HCT116 (cell line): ENCODE measurements at regions not wholly inside any gene's neighbourhood (a gene's known extent, or its start where the extent isn't known, plus 50 kb on each side); places are given as distances from the start of the nearest gene placed in this dataset.

Experiments used
- ATAC-seq: fragments of 200-7000 bp; cut with Tn5 transposase; 2 replicates; pipeline ENCODE4 v1.9.1; 2020; ENCODE audit warnings: mild to moderate bottlenecking, moderate library complexity
- BruUV-seq: library from RNA; stranded (reverse); fragments of 400-500 nt; replicated peaks from 2 replicates; lab custom pipeline; 2021; lab: Mats Ljungman, UMichigan
- CTCF ChIA-PET: fragments of 300-600 bp; sonication (Branson Sonifier 250); formaldehyde crosslinking; loops from one replicate; lab custom pipeline; 2021; ENCODE audit warnings: antibody characterized with exemption; lab: Charles Lee
- POLR2A ChIA-PET: fragments of 300-600, 350-600 bp; sonication (Branson Sonifier 250); formaldehyde crosslinking; loops from one replicate; lab custom pipeline; 2021; ENCODE audit warnings: antibody characterized with exemption; lab: Charles Lee
- RAD21 ChIA-PET, 2 experiments: fragments of 300-600 bp; sonication (Branson Sonifier 250); formaldehyde crosslinking; loops; one replicate each; lab custom pipeline; 2023; ENCODE audit warnings: low total read pairs in 2 of 2; ENCODE audit not compliant: uncharacterized antibody in 2 of 2, unreplicated experiment in 2 of 2, low non-redundant PET in 1 of 2; lab: Charles Lee
- DNase-seq: peaks from one replicate; pipeline ENCODE4 v3.0.0-alpha.2; 2010; ENCODE audit warnings: low read depth, low spot score
- H2AFZ ChIP-seq: fragments of 200-600 bp; shearing (Covaris generic), sonication (generic); 2 replicates; pipeline ENCODE4 v1.6.1; 2017; ENCODE audit warnings: low read depth, mixed run types, mixed read lengths, antibody characterized with exemption, low read length; ENCODE audit not compliant: poor library complexity, severe bottlenecking
- H3K27ac ChIP-seq: 2 replicates; pipeline ENCODE4 v1.5.1; 2012; ENCODE audit warnings: low read depth, low read length
- H3K27me3 ChIP-seq: fragments of 200-600 bp; sonication (generic); 2 replicates; pipeline ENCODE4 v1.6.1; 2016; ENCODE audit warnings: mixed run types, low read length, mixed read lengths; ENCODE audit not compliant: insufficient read depth
- H3K36me3 ChIP-seq, 2 experiments: fragments of 200-500 bp in 1 of 2; fragments of 200-600 bp in 1 of 2; sonication (Bioruptor generic) in 1 of 2; sonication (generic) in 1 of 2; 2 replicates each; pipeline versions ENCODE4 v1.5.1 to v1.6.1; 2014 to 2016; ENCODE audit warnings: low read length in 2 of 2, inconsistent platforms in 1 of 2, mixed read lengths in 1 of 2, mixed run types in 1 of 2; ENCODE audit not compliant: insufficient read depth in 2 of 2, control insufficient read depth in 1 of 2
- H3K4me1 ChIP-seq, 2 experiments: fragments of 200-600 bp in 1 of 2; sonication (generic) in 1 of 2; 2 replicates each; pipeline versions ENCODE4 v1.5.1 to v1.6.1; 2012 to 2017; ENCODE audit warnings: low read length in 2 of 2, inconsistent platforms in 1 of 2, mild to moderate bottlenecking in 1 of 2, mixed read lengths in 1 of 2, mixed run types in 1 of 2, moderate library complexity in 1 of 2; ENCODE audit not compliant: insufficient read depth in 2 of 2, control insufficient read depth in 1 of 2
- H3K4me2 ChIP-seq: fragments of 200-600 bp; sonication (generic); 2 replicates; pipeline ENCODE4 v1.6.1; 2017; ENCODE audit warnings: mixed run types, low read length, mixed read lengths
- H3K4me3 ChIP-seq, 2 experiments: fragments of 200-600 bp in 1 of 2; sonication (generic) in 1 of 2; replicated peaks in 1 of 2; 2 replicates each; pipeline ENCODE4 v1.5.1; 2011 to 2016; ENCODE audit warnings: low read length in 2 of 2, control low read depth in 1 of 2, low read depth in 1 of 2, mild to moderate bottlenecking in 1 of 2, mixed read lengths in 1 of 2, mixed run types in 1 of 2
- H3K79me2 ChIP-seq: fragments of 200-600 bp; sonication (generic); 2 replicates; pipeline ENCODE4 v1.6.1; 2017; ENCODE audit warnings: mild to moderate bottlenecking, mixed run types, low read length, moderate library complexity, mixed read lengths; ENCODE audit not compliant: insufficient read depth
- H3K9ac ChIP-seq: fragments of 200-600 bp; sonication (generic); 2 replicates; pipeline ENCODE4 v1.6.1; 2016; ENCODE audit warnings: low read length, mixed read lengths
- H3K9me2 ChIP-seq: fragments of 200-600 bp; sonication (generic), shearing (Covaris generic); 2 replicates; pipeline ENCODE4 v1.6.1; 2017; ENCODE audit warnings: mixed run types, mild to moderate bottlenecking, moderate library complexity; ENCODE audit not compliant: insufficient read depth
- H3K9me3 ChIP-seq, 2 experiments: fragments of 200-500 bp in 1 of 2; fragments of 200-600 bp in 1 of 2; sonication (Bioruptor generic) in 1 of 2; sonication (generic) in 1 of 2; 2 replicates each; pipeline ENCODE4 v1.6.1; 2014 to 2017; ENCODE audit warnings: low read length in 2 of 2, mixed read lengths in 2 of 2, inconsistent platforms in 1 of 2, low read depth in 1 of 2, mild to moderate bottlenecking in 1 of 2, mixed run types in 1 of 2, moderate library complexity in 1 of 2; ENCODE audit not compliant: control insufficient read depth in 1 of 2, insufficient read depth in 1 of 2
- H4K20me1 ChIP-seq: fragments of 200-600 bp; sonication (generic), shearing (Covaris generic); 2 replicates; pipeline ENCODE4 v1.6.1; 2017; ENCODE audit warnings: mixed run types, mild to moderate bottlenecking, moderate library complexity; ENCODE audit not compliant: insufficient read depth
- CEBPB ChIP-seq: IDR thresholded peaks from 2 replicates; pipeline ENCODE4 v1.6.1; 2012; ENCODE audit warnings: low read depth
- EGR1 ChIP-seq: IDR thresholded peaks from 2 replicates; pipeline ENCODE4 v1.6.1; 2012; ENCODE audit warnings: low read depth
- EZH2phosphoT487 ChIP-seq: fragments of 200-600 bp; IDR thresholded peaks from 2 replicates; pipeline ENCODE4 v1.6.1; 2018; ENCODE audit warnings: antibody characterized with exemption, borderline replicate concordance
- JUND ChIP-seq: IDR thresholded peaks from 2 replicates; pipeline ENCODE4 v1.6.1; 2012
- POLR2AphosphoS5 ChIP-seq: IDR thresholded peaks from 2 replicates; pipeline ENCODE4 v1.6.1; 2011; ENCODE audit warnings: mild to moderate bottlenecking, low read depth, low read length, moderate library complexity
- REST ChIP-seq: IDR thresholded peaks from 2 replicates; pipeline ENCODE4 v1.6.1; 2012; ENCODE audit warnings: low read depth
- ZFX ChIP-seq: fragments of 450-650 bp; IDR thresholded peaks from 2 replicates; pipeline ENCODE4 v1.6.1; 2017
- ZNF274 ChIP-seq: fragments of 200-500 bp; sonication (Bioruptor generic); IDR thresholded peaks from 2 replicates; pipeline ENCODE4 v1.6.1; 2014; ENCODE audit warnings: mild to moderate bottlenecking, low read depth, low read length, inconsistent platforms
- intact Hi-C: fragments of 100-400 bp; cut with micrococcal nuclease; formaldehyde crosslinking; loops from 2 replicates; pipeline ENCODE4 v1.10.0; 2022
- TF ChIP-seq, protein P1 (sequence below), 3 experiments: fragments of 200-600 bp in 1 of 3; sonication (generic) in 1 of 3; IDR thresholded peaks in 2 of 3; conservative IDR thresholded peaks in 1 of 3; 2 replicates each; pipeline ENCODE4 v1.5.1; 2012 to 2017; ENCODE audit warnings: low read depth in 2 of 3, low read length in 2 of 3, antibody characterized with exemption in 1 of 3, borderline replicate concordance in 1 of 3, control low read depth in 1 of 3, mild to moderate bottlenecking in 1 of 3, mixed read lengths in 1 of 3, mixed run types in 1 of 3, moderate library complexity in 1 of 3; ENCODE audit not compliant: insufficient read depth in 1 of 3

- no peak for TF ChIP-seq ZFX
- TF ChIP-seq EGR1: no peak
- no peak for TF ChIP-seq CEBPB
- no peak for TF ChIP-seq EZH2phosphoT487
- no peak for TF ChIP-seq POLR2AphosphoS5
- TF ChIP-seq JUND: no peak
- TF ChIP-seq ZNF274: no peak
Measured at GRCh38 chr4:187711586-187711985, 284.0 kb upstream of the ZFP42 start (continued).

DNA sequence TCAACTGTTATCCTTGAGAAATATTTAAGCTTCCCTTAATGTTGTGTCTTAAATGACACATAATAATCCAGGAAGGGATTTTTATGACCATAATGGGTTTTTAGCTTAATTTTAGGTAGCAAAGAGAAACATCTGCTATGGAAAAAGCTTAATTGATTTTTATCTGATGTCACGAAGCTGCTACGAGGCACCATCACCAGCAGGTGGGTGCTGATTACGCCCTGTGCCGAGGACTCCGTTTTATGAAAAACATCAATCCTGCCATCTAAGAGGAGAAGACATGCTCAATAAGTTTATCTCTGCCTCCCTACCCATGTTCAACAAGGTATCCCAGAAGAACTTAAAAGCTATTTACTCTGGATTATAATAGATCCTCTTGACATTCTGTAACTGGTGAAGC is 280.6 kb upstream of the ZFP42 start:
- POLR2A ChIA-PET: no interaction called here
- no peaks in the 10 kb centered on the region for H3K27me3 ChIP-seq
- intact Hi-C loops: no loop called here
- TF ChIP-seq, protein P1, sequence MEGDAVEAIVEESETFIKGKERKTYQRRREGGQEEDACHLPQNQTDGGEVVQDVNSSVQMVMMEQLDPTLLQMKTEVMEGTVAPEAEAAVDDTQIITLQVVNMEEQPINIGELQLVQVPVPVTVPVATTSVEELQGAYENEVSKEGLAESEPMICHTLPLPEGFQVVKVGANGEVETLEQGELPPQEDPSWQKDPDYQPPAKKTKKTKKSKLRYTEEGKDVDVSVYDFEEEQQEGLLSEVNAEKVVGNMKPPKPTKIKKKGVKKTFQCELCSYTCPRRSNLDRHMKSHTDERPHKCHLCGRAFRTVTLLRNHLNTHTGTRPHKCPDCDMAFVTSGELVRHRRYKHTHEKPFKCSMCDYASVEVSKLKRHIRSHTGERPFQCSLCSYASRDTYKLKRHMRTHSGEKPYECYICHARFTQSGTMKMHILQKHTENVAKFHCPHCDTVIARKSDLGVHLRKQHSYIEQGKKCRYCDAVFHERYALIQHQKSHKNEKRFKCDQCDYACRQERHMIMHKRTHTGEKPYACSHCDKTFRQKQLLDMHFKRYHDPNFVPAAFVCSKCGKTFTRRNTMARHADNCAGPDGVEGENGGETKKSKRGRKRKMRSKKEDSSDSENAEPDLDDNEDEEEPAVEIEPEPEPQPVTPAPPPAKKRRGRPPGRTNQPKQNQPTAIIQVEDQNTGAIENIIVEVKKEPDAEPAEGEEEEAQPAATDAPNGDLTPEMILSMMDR (IDR thresholded peaks at IDR 0.05 in 2 of 3, conservative IDR thresholded peaks at IDR 0.05 in 1 of 3; ENCODE audit: borderline replicate concordance in 1 of 3, insufficient read depth in 1 of 3, low read depth in 2 of 3, low read length in 2 of 3): peak in 2 of 3 experiments; percentile 20 to 26; a peak in 2 of 6 replicates
- TF ChIP-seq REST: no peak
- TF ChIP-seq, all 23 proteins: peak for 1
- H3K9ac ChIP-seq: no peak overlapping the region
- H3K36me3 ChIP-seq: no peaks in the 10 kb centered on the region
- H3K9me2 ChIP-seq: no peaks in the 10 kb centered on the region
- ATAC-seq: no peak
- H3K9me3 ChIP-seq: no peaks in the 10 kb centered on the region
- RAD21 ChIA-PET: no interaction called here
- H3K79me2 ChIP-seq: no peaks in the 10 kb centered on the region
- CTCF ChIA-PET: no interaction called here
- H3K4me1 ChIP-seq: no peaks in the 10 kb centered on the region
- H3K4me3 ChIP-seq: no peak overlapping the region
- no peak overlapping the region for H3K27ac ChIP-seq
- BruUV-seq: no TSS peak
- H2AFZ ChIP-seq: no peak overlapping the region
- DNase-seq: no peak
- no peaks in the 10 kb centered on the region for H4K20me1 ChIP-seq
- H3K4me2 ChIP-seq: no peak overlapping the region
